HG03175 (cell line): ENCODE measurements at regions not wholly inside any gene's neighbourhood (a gene's known extent, or its start where the extent isn't known, plus 50 kb on each side); places are given as distances from the start of the nearest gene placed in this dataset.

ENCODE experiments used
- ATAC-seq: cut with Tn5 transposase; IDR thresholded peaks from one replicate; pipeline ENCODE4 v1.9.1; 2021; ENCODE audit warnings: mild to moderate bottlenecking, moderate library complexity; ENCODE audit not compliant: unreplicated experiment

GRCh38 chr16:85335584-85336491 lies 223.6 kb upstream of the CIBAR2 start:
- no peak for ATAC-seq

- no peak for ATAC-seq
Measured at GRCh38 chr16:85337910-85338637, 225.8 kb upstream of the CIBAR2 start.

GRCh38 chr16:85338638-85338982 lies 226.3 kb upstream of the CIBAR2 start:
- ATAC-seq = no peak

GRCh38 chr16:85338989-85339685 lies 226.9 kb upstream of the CIBAR2 start:
- ATAC-seq = no peak

- no peak for ATAC-seq
Measured at GRCh38 chr16:85341972-85342695, 229.9 kb upstream of the CIBAR2 start.

GRCh38 chr16:85344502-85345128 lies 232.3 kb upstream of the CIBAR2 start:
- ATAC-seq = no peak

GRCh38 chr16:85345129-85345639 lies 232.9 kb upstream of the CIBAR2 start:
- no peak for ATAC-seq

- ATAC-seq = no peak
Measured at GRCh38 chr16:85346404-85347212, 234.3 kb upstream of the CIBAR2 start.

- ATAC-seq = no peak
Measured at GRCh38 chr16:85347213-85347591, 234.9 kb upstream of the CIBAR2 start.

- ATAC-seq = no peak
Measured at GRCh38 chr16:85348065-85348840, 236.0 kb upstream of the CIBAR2 start.

GRCh38 chr16:85348911-85349334 lies 236.7 kb upstream of the CIBAR2 start:
- no peak for ATAC-seq

GRCh38 chr16:85349365-85350145 lies 237.3 kb upstream of the CIBAR2 start:
- ATAC-seq = no peak

GRCh38 chr16:85350146-85350728 lies 238.0 kb upstream of the CIBAR2 start:
- ATAC-seq = no peak

- ATAC-seq = no peak
Measured at GRCh38 chr16:85350973-85351372, 238.7 kb upstream of the CIBAR2 start.

- no peak for ATAC-seq
Measured at GRCh38 chr16:85353013-85353412, 240.7 kb upstream of the CIBAR2 start.

- no peak for ATAC-seq
Measured at GRCh38 chr16:85353839-85354685, 241.8 kb upstream of the CIBAR2 start.
